RWPE2 (cell line): ENCODE measurements at regions not wholly inside any gene's neighbourhood (a gene's known extent, or its start where the extent isn't known, plus 50 kb on each side); places are given as distances from the start of the nearest gene placed in this dataset.

Experiments used
- ATAC-seq: fragments of 200-7000 bp; cut with Tn5 transposase; 3 replicates; pipeline ENCODE4 v1.9.1; 2021; ENCODE audit warnings: low read depth
- DNase-seq: peaks from one replicate; pipeline ENCODE4 v3.0.0-alpha.2; 2020; ENCODE audit warnings: low spot score
- H3K27ac ChIP-seq: fragments of 450-650 bp; 2 replicates; pipeline ENCODE4 v1.5.1; 2017; ENCODE audit warnings: mild to moderate bottlenecking; ENCODE audit not compliant: poor library complexity, severe bottlenecking
- H3K27me3 ChIP-seq: fragments of 250-450 bp; sonication (Bioruptor Pico); 2 replicates; pipeline ENCODE4 v1.5.1; 2021; ENCODE audit warnings: mild to moderate bottlenecking, moderate library complexity; ENCODE audit not compliant: insufficient read depth, poor library complexity, severe bottlenecking
- H3K36me3 ChIP-seq: fragments of 250-450 bp; sonication (Bioruptor Pico); 2 replicates; pipeline ENCODE4 v1.5.1; 2020; ENCODE audit warnings: low read depth, mild to moderate bottlenecking, moderate library complexity
- H3K4me1 ChIP-seq: fragments of 250-450 bp; sonication (Bioruptor Pico); 2 replicates; pipeline ENCODE4 v1.5.1; 2021; ENCODE audit warnings: mild to moderate bottlenecking, moderate library complexity; ENCODE audit not compliant: insufficient read depth, poor library complexity, severe bottlenecking
- H3K4me3 ChIP-seq: fragments of 250-450 bp; sonication (Bioruptor Pico); 2 replicates; pipeline ENCODE4 v1.5.1; 2021; ENCODE audit warnings: mild to moderate bottlenecking, moderate library complexity; ENCODE audit not compliant: severe bottlenecking
- H3K9me3 ChIP-seq: fragments of 250-450 bp; sonication (Bioruptor Pico); 2 replicates; pipeline ENCODE4 v1.5.1; 2021; ENCODE audit warnings: mild to moderate bottlenecking, moderate library complexity; ENCODE audit not compliant: severe bottlenecking
- CTCF ChIP-seq: fragments of 450-650 bp; IDR thresholded peaks from one replicate; pipeline ENCODE4 v1.5.1; 2017; ENCODE audit warnings: mild to moderate bottlenecking, moderate library complexity; ENCODE audit not compliant: poor library complexity, severe bottlenecking

GRCh38 chr1:5254975-5255374 lies 600.6 kb downstream of the AJAP1 start:
- H3K4me3 ChIP-seq: no peak overlapping the region
- no peak overlapping the region for H3K27ac ChIP-seq
- no peak for TF ChIP-seq CTCF
- DNase-seq (no peak), ATAC-seq (no peak)
- no peaks in the 10 kb centered on the region for H3K36me3 ChIP-seq
- H3K27me3 ChIP-seq: no peaks in the 10 kb centered on the region
- H3K9me3 ChIP-seq: no peaks in the 10 kb centered on the region
- H3K4me1 ChIP-seq: no peaks in the 10 kb centered on the region

GRCh38 chr1:5254131-5254725 lies 599.8 kb downstream of the AJAP1 start:
- Histone ChIP-seq H3K9me3 (no peaks in the 10 kb centered on the region), H3K4me1 (no peaks in the 10 kb centered on the region), H3K27me3 (no peaks in the 10 kb centered on the region), H3K27ac (no peak overlapping the region), H3K4me3 (no peak overlapping the region), H3K36me3 (no peaks in the 10 kb centered on the region)
- no peak for TF ChIP-seq CTCF
- DNase-seq (no peak), ATAC-seq (no peak)

GRCh38 chr1:5253036-5253435 lies 598.6 kb downstream of the AJAP1 start:
- no peaks in the 10 kb centered on the region for H3K4me1 ChIP-seq
- H3K36me3 ChIP-seq: no peaks in the 10 kb centered on the region
- no peak for TF ChIP-seq CTCF
- no peak overlapping the region for H3K27ac ChIP-seq
- no peak for ATAC-seq
- no peak for DNase-seq
- H3K9me3 ChIP-seq: no peaks in the 10 kb centered on the region
- H3K27me3 ChIP-seq: no peaks in the 10 kb centered on the region
- no peak overlapping the region for H3K4me3 ChIP-seq

GRCh38 chr1:5250336-5250735 lies 595.9 kb downstream of the AJAP1 start:
- DNase-seq: no peak
- H3K9me3 ChIP-seq: no peaks in the 10 kb centered on the region
- ATAC-seq: no peak
- no peak overlapping the region for H3K27ac ChIP-seq
- no peaks in the 10 kb centered on the region for H3K4me1 ChIP-seq
- no peak for TF ChIP-seq CTCF
- H3K27me3 ChIP-seq: no peaks in the 10 kb centered on the region
- no peaks in the 10 kb centered on the region for H3K36me3 ChIP-seq
- H3K4me3 ChIP-seq: no peak overlapping the region

GRCh38 chr1:5245348-5245747 lies 590.9 kb downstream of the AJAP1 start:
- no peaks in the 10 kb centered on the region for H3K36me3 ChIP-seq
- no peak for TF ChIP-seq CTCF
- no peaks in the 10 kb centered on the region for H3K27me3 ChIP-seq
- no peak overlapping the region for H3K27ac ChIP-seq
- ATAC-seq (no peak), DNase-seq (no peak)
- H3K9me3 ChIP-seq: no peaks in the 10 kb centered on the region
- H3K4me3 ChIP-seq: no peak overlapping the region
- no peaks in the 10 kb centered on the region for H3K4me1 ChIP-seq
